Loucy (cell line): ENCODE measurements at regions not wholly inside any gene's neighbourhood (a gene's known extent, or its start where the extent isn't known, plus 50 kb on each side); places are given as distances from the start of the nearest gene placed in this dataset.

Experiments used
- CTCF ChIP-seq: fragments of 200-600 bp; sonication (generic); conservative IDR thresholded peaks from 2 replicates; pipeline ENCODE4 v1.5.1; 2014; ENCODE audit warnings: mild to moderate bottlenecking, antibody characterized with exemption, low read length
- EZH2phosphoT487 ChIP-seq: fragments of 200-600 bp; IDR thresholded peaks from 2 replicates; pipeline ENCODE4 v1.6.1; 2018; ENCODE audit warnings: antibody characterized with exemption, mild to moderate bottlenecking, moderate library complexity, borderline replicate concordance

GRCh38 chr13:82606008-82606407 lies 1276.3 kb downstream of the SLITRK1 start:
- TF ChIP-seq CTCF (no peak), EZH2phosphoT487 (no peak)
